ENCODE measurements at regions not wholly inside any gene's neighbourhood (a gene's known extent, or its start where the extent isn't known, plus 50 kb on each side); places are given as distances from the start of the nearest gene placed in this dataset.

DNA sequence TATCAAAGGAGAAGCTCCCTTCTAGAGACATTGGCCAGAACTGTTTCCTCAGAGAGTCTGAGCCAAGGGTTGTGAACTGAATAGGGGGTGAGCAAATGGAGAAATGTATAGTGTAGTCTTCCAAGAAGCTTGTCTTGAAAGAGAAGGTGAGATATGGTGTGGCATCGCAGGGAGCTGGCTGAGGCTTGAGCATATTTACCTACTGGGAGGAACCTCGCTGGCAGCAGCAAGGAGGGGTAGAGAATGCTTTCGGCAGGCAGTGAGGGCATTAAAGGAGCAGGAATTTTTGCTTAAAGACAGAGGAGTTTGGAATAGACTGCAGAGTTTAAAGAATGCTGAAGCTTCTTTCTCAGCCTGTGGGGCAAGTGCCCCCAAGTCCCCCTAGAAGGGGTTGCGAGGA is 59.3 kb upstream of the PRMT8 start:
- POLR2A ChIA-PET, result no interaction called here
- Histone ChIP-seq H3K27me3 (ENCODE audit: insufficient read depth, low read length, poor library complexity, severe bottlenecking) (no peaks in the 10 kb centered on the region), H3K4me3 (ENCODE audit: low read length) (no peak overlapping the region), H3K4me1 (ENCODE audit: insufficient read depth, low read length) (peaks cover 7% of the 10 kb centered on the region), H3K27ac (ENCODE audit: low read depth, low read length) (no peak overlapping the region), H3K9me3 (ENCODE audit: low read length) (no peaks in the 10 kb centered on the region), H3K36me3 (ENCODE audit: insufficient read depth, low read length) (no peaks in the 10 kb centered on the region)
- H3K27me3 Mint-ChIP-seq, result peaks cover 1 to 20% of the 10 kb centered on the region in 2 donors
- H3K4me1 Mint-ChIP-seq, result peaks cover 20 to 22% (median 22%) of the 10 kb centered on the region in 3 donors
- peaks cover 0 to 7% (median 3%) of the 10 kb centered on the region in 5 donors for H3K9me3 Mint-ChIP-seq
- H3K36me3 Mint-ChIP-seq, result peaks cover 0 to 30% (median 6%) of the 10 kb centered on the region in 3 donors
- CTCF ChIA-PET, result no interaction called here
- H3K4me3 Mint-ChIP-seq, result peak overlapping the region in 5 of 7 donors; percentile 4 to 67 (median 43)
- DNase-seq, result no peak
- peak overlapping the region in 6 of 8 donors; percentile 7 to 75 (median 40) for H3K27ac Mint-ChIP-seq

DNA sequence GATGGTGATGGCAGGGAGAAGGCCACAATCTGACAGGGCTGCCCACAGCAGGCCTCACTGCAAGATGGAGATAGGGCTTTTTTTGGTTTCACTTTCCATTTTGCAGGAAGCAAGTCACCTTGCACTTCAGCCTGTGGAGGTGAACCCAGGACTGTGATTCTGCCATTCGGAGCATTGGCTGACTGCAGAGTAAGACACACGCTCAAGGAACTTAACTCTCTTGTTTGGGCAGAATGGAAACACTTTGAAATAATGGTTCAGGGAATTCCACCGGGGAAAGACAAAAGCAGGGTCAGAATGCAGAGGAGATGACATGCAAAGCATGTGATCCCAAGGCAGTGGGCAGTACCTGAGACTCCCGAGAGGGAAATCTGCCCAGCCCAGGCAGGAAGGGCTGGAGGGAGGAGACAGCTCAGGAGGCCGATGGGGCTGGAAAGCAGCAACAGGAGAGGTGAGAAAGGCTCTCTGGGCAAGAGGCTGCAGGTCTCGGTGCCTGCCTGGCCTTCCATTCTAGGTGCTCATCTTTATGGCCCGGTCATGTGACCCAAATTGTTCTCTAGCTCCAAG is 58.7 kb upstream of the PRMT8 start:
- Histone ChIP-seq H3K27me3 (ENCODE audit: insufficient read depth, low read length, poor library complexity, severe bottlenecking) (no peaks in the 10 kb centered on the region), H3K9me3 (ENCODE audit: low read length) (no peaks in the 10 kb centered on the region), H3K4me1 (ENCODE audit: insufficient read depth, low read length) (peaks cover 7% of the 10 kb centered on the region), H3K36me3 (ENCODE audit: insufficient read depth, low read length) (no peaks in the 10 kb centered on the region), H3K27ac (ENCODE audit: low read depth, low read length) (no peak overlapping the region), H3K4me3 (ENCODE audit: low read length) (no peak overlapping the region)
- ChIA-PET POLR2A (no interaction called here), CTCF (no interaction called here)
- Mint-ChIP-seq H3K4me1 (peaks cover 20 to 22% (median 22%) of the 10 kb centered on the region in 3 donors), H3K36me3 (peaks cover 0 to 30% (median 6%) of the 10 kb centered on the region in 3 donors), H3K27me3 (peaks cover 1 to 20% of the 10 kb centered on the region in 2 donors), H3K9me3 (peaks cover 0 to 7% (median 3%) of the 10 kb centered on the region in 5 donors), H3K27ac (peak overlapping the region in 3 of 8 donors; percentile 12 to 43 (median 36)), H3K4me3 (peak overlapping the region in 4 of 7 donors; percentile 7 to 67 (median 51))
- no peak for DNase-seq

DNA sequence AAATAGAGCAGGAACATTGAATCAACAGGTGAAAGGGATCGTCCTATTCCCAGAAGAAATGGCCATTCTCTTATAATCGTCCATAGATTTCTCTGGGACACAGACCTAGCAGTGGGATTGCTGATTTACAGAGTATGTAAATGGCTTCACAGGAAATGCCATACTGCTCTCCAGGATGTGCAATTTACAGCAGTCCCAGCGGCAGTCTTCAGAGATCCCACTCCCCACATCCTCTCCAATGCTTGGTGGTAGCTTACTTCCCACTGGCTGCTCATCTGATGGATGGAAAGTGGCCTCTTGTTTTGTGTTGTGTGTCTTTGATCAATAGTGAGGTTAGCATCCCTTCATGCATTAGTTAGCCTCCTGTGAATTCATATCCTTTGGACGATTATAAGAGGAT is 58.1 kb upstream of the PRMT8 start:
- H3K27me3 ChIP-seq (ENCODE audit: insufficient read depth, low read length, poor library complexity, severe bottlenecking), result no peaks in the 10 kb centered on the region
- Mint-ChIP-seq H3K4me3 (no peak overlapping the region), H3K36me3 (peaks cover 0 to 30% (median 6%) of the 10 kb centered on the region in 3 donors), H3K27ac (no peak overlapping the region), H3K9me3 (peaks cover 0 to 7% (median 3%) of the 10 kb centered on the region in 5 donors), H3K27me3 (peaks cover 1 to 17% of the 10 kb centered on the region in 2 donors), H3K4me1 (peaks cover 20 to 22% (median 22%) of the 10 kb centered on the region in 3 donors)
- no peak for DNase-seq
- POLR2A ChIA-PET, result no interaction called here
- no peaks in the 10 kb centered on the region for H3K9me3 ChIP-seq (ENCODE audit: low read length)
- no peaks in the 10 kb centered on the region for H3K36me3 ChIP-seq (ENCODE audit: insufficient read depth, low read length)
- peaks cover 7% of the 10 kb centered on the region for H3K4me1 ChIP-seq (ENCODE audit: insufficient read depth, low read length)
- CTCF ChIA-PET, result no interaction called here
- H3K4me3 ChIP-seq (ENCODE audit: low read length), result no peak overlapping the region
- H3K27ac ChIP-seq (ENCODE audit: low read depth, low read length), result no peak overlapping the region

DNA sequence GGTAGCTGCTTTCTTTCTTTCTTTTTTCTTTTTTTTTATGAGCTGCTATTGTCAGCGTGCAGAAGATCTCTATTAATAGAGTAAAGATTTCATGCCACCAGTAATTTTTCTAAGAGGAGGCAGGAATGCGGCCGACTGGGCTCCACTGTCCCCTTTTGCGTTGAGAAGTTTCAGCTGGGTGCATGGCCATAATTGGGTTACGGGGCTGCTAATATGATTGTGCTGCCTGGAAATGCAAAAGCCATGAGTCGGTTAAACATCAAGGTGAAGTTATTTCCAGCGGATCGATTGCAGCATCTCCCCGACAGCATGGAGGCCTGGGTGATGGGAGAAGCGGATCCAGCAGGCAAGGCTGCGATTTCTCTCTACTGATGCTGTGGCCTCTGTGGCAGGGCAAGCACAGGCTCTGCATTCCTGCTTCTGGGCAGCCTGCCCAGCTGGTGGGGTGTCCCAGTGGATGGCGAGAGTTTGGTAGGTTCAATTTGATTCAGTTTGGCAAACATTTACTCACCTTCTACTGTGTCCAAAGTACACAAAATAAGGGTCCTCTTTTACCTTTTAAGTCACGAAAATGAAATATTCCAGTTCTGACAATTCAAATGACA is 54.4 kb upstream of the PRMT8 start:
- peaks cover 1 to 18% of the 10 kb centered on the region in 2 donors for H3K27me3 Mint-ChIP-seq
- CTCF ChIA-PET, result no interaction called here
- DNase-seq, result no peak

DNA sequence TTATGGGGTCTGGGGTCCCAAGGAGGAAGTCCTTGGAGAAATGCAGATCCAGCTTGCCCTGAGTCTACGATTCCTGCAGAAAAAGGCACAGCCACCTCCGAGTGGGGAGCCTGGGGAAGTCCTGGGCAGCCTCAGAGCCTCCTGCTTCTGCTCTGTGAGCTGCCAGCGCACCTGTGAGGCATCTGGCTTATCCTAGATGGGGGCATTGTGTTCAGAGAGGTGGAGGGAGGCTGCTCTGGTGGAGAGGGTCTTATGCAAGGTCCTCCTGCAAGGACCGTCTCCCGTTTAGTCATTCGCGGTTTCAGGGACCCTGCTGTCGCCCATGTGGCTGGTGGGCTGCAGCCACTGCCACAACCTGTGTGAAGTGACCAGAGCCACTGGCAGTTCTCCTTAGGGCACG is 53.0 kb upstream of the PRMT8 start:
- no peak overlapping the region for H3K4me3 ChIP-seq (ENCODE audit: low read length)
- Mint-ChIP-seq H3K4me1 (peaks cover under 1 to 3% (median under 1%) of the 10 kb centered on the region in 3 donors), H3K4me3 (no peak overlapping the region), H3K9me3 (no peaks in the 10 kb centered on the region), H3K36me3 (peaks cover 0 to 3% (median 0%) of the 10 kb centered on the region in 3 donors), H3K27me3 (peaks cover 1 to 18% of the 10 kb centered on the region in 2 donors), H3K27ac (no peak overlapping the region)
- ChIA-PET POLR2A (no interaction called here), CTCF (no interaction called here)
- H3K9me3 ChIP-seq (ENCODE audit: low read length), result no peaks in the 10 kb centered on the region
- DNase-seq, result no peak
- H3K36me3 ChIP-seq (ENCODE audit: insufficient read depth, low read length), result no peaks in the 10 kb centered on the region
- no peaks in the 10 kb centered on the region for H3K27me3 ChIP-seq (ENCODE audit: insufficient read depth, low read length, poor library complexity, severe bottlenecking)
- H3K4me1 ChIP-seq (ENCODE audit: insufficient read depth, low read length), result no peaks in the 10 kb centered on the region
- no peak overlapping the region for H3K27ac ChIP-seq (ENCODE audit: low read depth, low read length)

More for the DNA sequence above, 54.4 kb upstream of the PRMT8 start:
- Histone ChIP-seq H3K27me3 (ENCODE audit: insufficient read depth, low read length, poor library complexity, severe bottlenecking) (no peaks in the 10 kb centered on the region), H3K36me3 (ENCODE audit: insufficient read depth, low read length) (no peaks in the 10 kb centered on the region), H3K4me3 (ENCODE audit: low read length) (no peak overlapping the region), H3K27ac (ENCODE audit: low read depth, low read length) (no peak overlapping the region), H3K4me1 (ENCODE audit: insufficient read depth, low read length) (peaks cover 7% of the 10 kb centered on the region), H3K9me3 (ENCODE audit: low read length) (no peaks in the 10 kb centered on the region)
- Mint-ChIP-seq H3K4me1 (peaks cover 14 to 17% (median 15%) of the 10 kb centered on the region in 3 donors), H3K9me3 (peaks cover 0 to 2% (median 0%) of the 10 kb centered on the region in 5 donors), H3K36me3 (peaks cover 0 to 8% (median 5%) of the 10 kb centered on the region in 3 donors), H3K4me3 (no peak overlapping the region), H3K27ac (no peak overlapping the region)
- POLR2A ChIA-PET, result no interaction called here

DNA sequence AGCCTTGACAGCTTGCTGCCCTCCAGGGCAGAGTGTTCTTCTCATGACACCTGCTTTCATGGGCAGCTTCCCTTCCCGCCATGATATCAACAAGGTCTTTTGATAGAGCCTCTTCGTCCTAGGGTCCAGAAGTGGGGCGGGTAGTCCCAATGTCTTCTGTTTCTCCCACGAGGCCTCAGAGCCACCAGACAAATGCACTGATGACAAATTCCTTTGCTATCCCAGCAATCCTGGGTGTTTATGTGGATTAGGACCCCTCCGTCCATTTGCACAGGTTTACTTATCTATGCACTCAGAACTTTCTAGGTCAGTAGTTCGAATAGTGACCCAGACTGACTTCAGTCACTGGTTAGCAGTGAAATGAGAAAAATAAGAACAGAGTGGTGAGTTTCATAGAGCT is 52.6 kb upstream of the PRMT8 start:
- Mint-ChIP-seq H3K36me3 (peaks cover 0 to 3% (median 0%) of the 10 kb centered on the region in 3 donors), H3K27ac (no peak overlapping the region)
- CTCF ChIA-PET, result no interaction called here

More for the DNA sequence above, 52.6 kb upstream of the PRMT8 start:
- no peak for DNase-seq
- no peaks in the 10 kb centered on the region for H3K9me3 Mint-ChIP-seq
- Histone ChIP-seq H3K4me3 (ENCODE audit: low read length) (no peak overlapping the region), H3K9me3 (ENCODE audit: low read length) (no peaks in the 10 kb centered on the region), H3K27ac (ENCODE audit: low read depth, low read length) (no peak overlapping the region), H3K4me1 (ENCODE audit: insufficient read depth, low read length) (no peaks in the 10 kb centered on the region), H3K27me3 (ENCODE audit: insufficient read depth, low read length, poor library complexity, severe bottlenecking) (no peaks in the 10 kb centered on the region), H3K36me3 (ENCODE audit: insufficient read depth, low read length) (no peaks in the 10 kb centered on the region)
- peaks cover 1 to 22% of the 10 kb centered on the region in 2 donors for H3K27me3 Mint-ChIP-seq
- POLR2A ChIA-PET, result no interaction called here
- H3K4me3 Mint-ChIP-seq, result no peak overlapping the region
- no peaks in the 10 kb centered on the region for H3K4me1 Mint-ChIP-seq
